HepG2 (cell line): ENCODE measurements at regions not wholly inside any gene's neighbourhood (a gene's known extent, or its start where the extent isn't known, plus 50 kb on each side); places are given as distances from the start of the nearest gene placed in this dataset.

Experiments used
- ARNT2 ChIP-seq: sonication (generic); formaldehyde crosslinking; IDR thresholded peaks from 2 replicates; pipeline ENCODE4 v1.8.0; 2022; ENCODE audit warnings: mild to moderate bottlenecking, low read depth, missing genetic modification reagents, moderate library complexity
- BRCA1 ChIP-seq: sonication (generic); formaldehyde crosslinking; IDR thresholded peaks from 2 replicates; pipeline ENCODE4 v1.4.0; 2020; ENCODE audit warnings: missing genetic modification reagents
- GMEB2 ChIP-seq: IDR thresholded peaks from 2 replicates; pipeline ENCODE4 v1.6.1; 2016; ENCODE audit warnings: missing biosample characterization, missing genetic modification reagents, low read depth
- HNRNPL ChIP-seq: fragments of 200-400 bp; formaldehyde crosslinking; IDR thresholded peaks from 2 replicates; pipeline ENCODE4 v1.6.1; 2017; ENCODE audit warnings: mild to moderate bottlenecking, low read depth, low read length
- KDM5A ChIP-seq: fragments of 200-600 bp; sonication (generic); IDR thresholded peaks from 2 replicates; pipeline ENCODE4 v1.7.0; 2018; ENCODE audit warnings: antibody characterized with exemption, mild to moderate bottlenecking, low read length, borderline replicate concordance
- POGZ ChIP-seq: sonication (generic); formaldehyde crosslinking; IDR thresholded peaks from 2 replicates; pipeline ENCODE4 v1.4.0; 2020; ENCODE audit warnings: mild to moderate bottlenecking, missing genetic modification reagents
- TAF1 ChIP-seq: sonication (generic); formaldehyde crosslinking; IDR thresholded peaks from 2 replicates; pipeline ENCODE4 v1.4.0; 2020; ENCODE audit warnings: missing genetic modification reagents
- XRCC5 ChIP-seq: fragments of 200-400 bp; formaldehyde crosslinking; optimal IDR thresholded peaks from 2 replicates; pipeline ENCODE3; 2017; ENCODE audit warnings: mild to moderate bottlenecking, low read length
- ZKSCAN1 ChIP-seq: fragments of 150-350 bp; IDR thresholded peaks from 2 replicates; pipeline ENCODE4 v1.6.1; 2014; ENCODE audit warnings: low read length
- ZNF792 ChIP-seq: IDR thresholded peaks from 2 replicates; pipeline ENCODE4 v1.6.1; 2016
- TF ChIP-seq, protein P1 (sequence below): sonication (generic); formaldehyde crosslinking; IDR thresholded peaks from 2 replicates; pipeline ENCODE4 v1.5.0; 2020; ENCODE audit warnings: mild to moderate bottlenecking, missing genetic modification reagents, moderate library complexity

DNA sequence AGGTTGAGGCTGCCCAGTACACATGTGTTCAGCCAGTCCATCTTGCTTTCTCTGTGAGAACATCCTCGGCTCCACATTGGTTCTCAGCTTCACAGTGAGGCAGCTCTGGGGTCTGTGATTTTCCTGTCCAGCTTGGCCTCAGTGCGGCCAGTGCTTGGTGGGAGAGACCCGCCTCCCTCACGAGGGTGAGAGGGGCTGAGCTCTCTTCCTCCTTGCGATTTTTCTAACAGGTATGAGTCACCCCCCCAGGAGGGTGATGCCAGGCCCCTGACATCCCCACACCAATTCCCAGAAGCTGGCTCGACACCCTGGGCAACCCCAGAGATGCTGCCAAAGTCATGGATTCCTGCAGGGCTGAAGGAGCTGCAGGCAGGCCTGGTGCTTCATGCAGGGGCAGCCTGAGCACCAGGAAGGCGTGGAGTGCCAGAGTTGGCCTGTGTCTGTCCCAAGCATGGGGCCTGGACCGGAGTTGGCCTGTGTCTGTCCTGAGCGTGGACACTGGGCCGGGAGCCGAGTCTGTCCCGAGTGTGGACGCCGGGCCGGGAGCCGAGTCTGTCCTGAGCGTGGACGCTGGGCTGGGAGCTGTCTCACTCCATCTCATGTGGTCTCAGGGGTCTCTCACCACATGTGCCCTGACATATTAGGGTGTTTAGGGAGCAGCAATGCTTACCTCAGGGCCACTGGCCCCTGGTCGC, 408.6 kb upstream of the IRX4 start:
- TF ChIP-seq GMEB2 (CRISPR knock-in tag) (no peak), ZNF792 (CRISPR knock-in tag) (no peak), POGZ (no peak), ZKSCAN1 (no peak), BRCA1 (no peak), ARNT2 (no peak), KDM5A (no peak), HNRNPL (no peak), XRCC5 (no peak), TAF1 (no peak)
- TF ChIP-seq, protein P1, sequence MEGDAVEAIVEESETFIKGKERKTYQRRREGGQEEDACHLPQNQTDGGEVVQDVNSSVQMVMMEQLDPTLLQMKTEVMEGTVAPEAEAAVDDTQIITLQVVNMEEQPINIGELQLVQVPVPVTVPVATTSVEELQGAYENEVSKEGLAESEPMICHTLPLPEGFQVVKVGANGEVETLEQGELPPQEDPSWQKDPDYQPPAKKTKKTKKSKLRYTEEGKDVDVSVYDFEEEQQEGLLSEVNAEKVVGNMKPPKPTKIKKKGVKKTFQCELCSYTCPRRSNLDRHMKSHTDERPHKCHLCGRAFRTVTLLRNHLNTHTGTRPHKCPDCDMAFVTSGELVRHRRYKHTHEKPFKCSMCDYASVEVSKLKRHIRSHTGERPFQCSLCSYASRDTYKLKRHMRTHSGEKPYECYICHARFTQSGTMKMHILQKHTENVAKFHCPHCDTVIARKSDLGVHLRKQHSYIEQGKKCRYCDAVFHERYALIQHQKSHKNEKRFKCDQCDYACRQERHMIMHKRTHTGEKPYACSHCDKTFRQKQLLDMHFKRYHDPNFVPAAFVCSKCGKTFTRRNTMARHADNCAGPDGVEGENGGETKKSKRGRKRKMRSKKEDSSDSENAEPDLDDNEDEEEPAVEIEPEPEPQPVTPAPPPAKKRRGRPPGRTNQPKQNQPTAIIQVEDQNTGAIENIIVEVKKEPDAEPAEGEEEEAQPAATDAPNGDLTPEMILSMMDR (CRISPR knock-in tag): no peak
